ENCODE measurements at regions not wholly inside any gene's neighbourhood (a gene's known extent, or its start where the extent isn't known, plus 50 kb on each side); places are given as distances from the start of the nearest gene placed in this dataset.

DNA sequence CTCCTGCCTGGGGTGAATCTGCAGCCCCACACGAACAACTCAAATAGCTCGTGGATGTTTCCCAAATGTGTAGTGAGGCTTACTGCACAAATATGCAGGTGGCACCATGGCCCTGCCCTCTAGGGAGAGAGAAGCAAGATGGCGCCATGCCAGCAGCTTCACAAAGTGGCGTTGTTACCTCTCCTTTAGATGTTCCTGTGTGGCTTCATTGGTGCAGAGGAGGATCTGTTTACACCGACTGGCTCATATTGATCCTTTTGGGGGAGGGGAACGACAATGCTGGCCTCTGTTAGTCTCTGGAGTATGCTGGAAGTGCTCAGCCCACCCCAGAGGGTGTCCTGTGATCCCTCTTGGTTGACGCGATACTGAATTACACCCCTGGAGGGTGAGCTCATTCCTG lies 99.5 kb upstream of the GATA6 start (continued):
- TF ChIP-seq FOXJ3 (CRISPR knock-in tag; IDR thresholded peaks at IDR 0.05; ENCODE audit: borderline replicate concordance) = 0 out of 2 replicates have a peak, but pooled peaks have one; percentile 25
- TF ChIP-seq ZNF34 (CRISPR knock-in tag; IDR thresholded peaks at IDR 0.05; ENCODE audit: borderline replicate concordance) = no peak
- TF ChIP-seq TARDBP (CRISPR knock-in tag; IDR thresholded peaks at IDR 0.05) = peak; percentile 64; the same call in 1 of the 2 replicates
- TF ChIP-seq MATR3 (CRISPR knock-in tag; IDR thresholded peaks at IDR 0.05) = no peak
- TF ChIP-seq, protein P1, sequence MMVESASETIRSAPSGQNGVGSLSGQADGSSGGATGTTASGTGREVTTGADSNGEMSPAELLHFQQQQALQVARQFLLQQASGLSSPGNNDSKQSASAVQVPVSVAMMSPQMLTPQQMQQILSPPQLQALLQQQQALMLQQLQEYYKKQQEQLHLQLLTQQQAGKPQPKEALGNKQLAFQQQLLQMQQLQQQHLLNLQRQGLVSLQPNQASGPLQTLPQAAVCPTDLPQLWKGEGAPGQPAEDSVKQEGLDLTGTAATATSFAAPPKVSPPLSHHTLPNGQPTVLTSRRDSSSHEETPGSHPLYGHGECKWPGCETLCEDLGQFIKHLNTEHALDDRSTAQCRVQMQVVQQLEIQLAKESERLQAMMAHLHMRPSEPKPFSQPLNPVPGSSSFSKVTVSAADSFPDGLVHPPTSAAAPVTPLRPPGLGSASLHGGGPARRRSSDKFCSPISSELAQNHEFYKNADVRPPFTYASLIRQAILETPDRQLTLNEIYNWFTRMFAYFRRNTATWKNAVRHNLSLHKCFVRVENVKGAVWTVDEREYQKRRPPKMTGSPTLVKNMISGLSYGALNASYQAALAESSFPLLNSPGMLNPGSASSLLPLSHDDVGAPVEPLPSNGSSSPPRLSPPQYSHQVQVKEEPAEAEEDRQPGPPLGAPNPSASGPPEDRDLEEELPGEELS (CRISPR knock-in tag; IDR thresholded peaks at IDR 0.05) = peak; percentile 72
- TF ChIP-seq ZNF343 (CRISPR knock-in tag; IDR thresholded peaks at IDR 0.05) = 0 out of 2 replicates have a peak, but pooled peaks have one; percentile 29
- no peak for TF ChIP-seq CENPT (CRISPR knock-in tag; IDR thresholded peaks at IDR 0.05; ENCODE audit: low read depth)
- TF ChIP-seq SPEN (CRISPR knock-in tag; IDR thresholded peaks at IDR 0.05; ENCODE audit: low read depth) = no peak
- no peak for TF ChIP-seq ZZZ3 (CRISPR knock-in tag; IDR thresholded peaks at IDR 0.05; ENCODE audit: borderline replicate concordance)
- no peak for TF ChIP-seq ZNF749 (CRISPR knock-in tag; IDR thresholded peaks at IDR 0.05; ENCODE audit: borderline replicate concordance)
- no peak for TF ChIP-seq POLR2G (IDR thresholded peaks at IDR 0.05; ENCODE audit: low read depth, low read length)
- TF ChIP-seq, protein P2, sequence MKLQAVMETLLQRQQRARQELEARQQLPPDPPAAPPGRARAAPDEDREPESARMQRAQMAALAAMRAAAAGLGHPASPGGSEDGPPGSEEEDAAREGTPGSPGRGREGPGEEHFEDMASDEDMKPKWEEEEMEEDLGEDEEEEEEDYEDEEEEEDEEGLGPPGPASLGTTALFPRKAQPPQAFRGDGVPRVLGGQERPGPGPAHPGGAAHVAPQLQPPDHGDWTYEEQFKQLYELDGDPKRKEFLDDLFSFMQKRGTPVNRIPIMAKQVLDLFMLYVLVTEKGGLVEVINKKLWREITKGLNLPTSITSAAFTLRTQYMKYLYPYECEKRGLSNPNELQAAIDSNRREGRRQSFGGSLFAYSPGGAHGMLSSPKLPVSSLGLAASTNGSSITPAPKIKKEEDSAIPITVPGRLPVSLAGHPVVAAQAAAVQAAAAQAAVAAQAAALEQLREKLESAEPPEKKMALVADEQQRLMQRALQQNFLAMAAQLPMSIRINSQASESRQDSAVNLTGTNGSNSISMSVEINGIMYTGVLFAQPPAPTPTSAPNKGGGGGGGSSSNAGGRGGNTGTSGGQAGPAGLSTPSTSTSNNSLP (IDR thresholded peaks at IDR 0.05; ENCODE audit: low read depth, low read length) = no peak
- TF ChIP-seq, protein P3, sequence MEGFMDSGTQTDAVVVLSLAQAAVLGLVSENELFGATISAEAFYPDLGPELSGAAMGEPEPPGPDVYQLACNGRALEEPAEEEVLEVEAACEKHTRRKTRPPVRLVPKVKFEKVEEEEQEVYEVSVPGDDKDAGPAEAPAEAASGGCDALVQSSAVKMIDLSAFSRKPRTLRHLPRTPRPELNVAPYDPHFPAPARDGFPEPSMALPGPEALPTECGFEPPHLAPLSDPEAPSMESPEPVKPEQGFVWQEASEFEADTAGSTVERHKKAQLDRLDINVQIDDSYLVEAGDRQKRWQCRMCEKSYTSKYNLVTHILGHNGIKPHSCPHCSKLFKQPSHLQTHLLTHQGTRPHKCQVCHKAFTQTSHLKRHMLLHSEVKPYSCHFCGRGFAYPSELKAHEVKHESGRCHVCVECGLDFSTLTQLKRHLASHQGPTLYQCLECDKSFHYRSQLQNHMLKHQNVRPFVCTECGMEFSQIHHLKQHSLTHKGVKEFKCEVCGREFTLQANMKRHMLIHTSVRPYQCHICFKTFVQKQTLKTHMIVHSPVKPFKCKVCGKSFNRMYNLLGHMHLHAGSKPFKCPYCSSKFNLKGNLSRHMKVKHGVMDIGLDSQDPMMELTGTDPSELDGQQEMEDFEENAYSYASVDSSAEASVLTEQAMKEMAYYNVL (CRISPR knock-in tag; IDR thresholded peaks at IDR 0.05; ENCODE audit: borderline replicate concordance) = peak; percentile 51; the same call in 1 of the 2 replicates
- TF ChIP-seq, protein P4, sequence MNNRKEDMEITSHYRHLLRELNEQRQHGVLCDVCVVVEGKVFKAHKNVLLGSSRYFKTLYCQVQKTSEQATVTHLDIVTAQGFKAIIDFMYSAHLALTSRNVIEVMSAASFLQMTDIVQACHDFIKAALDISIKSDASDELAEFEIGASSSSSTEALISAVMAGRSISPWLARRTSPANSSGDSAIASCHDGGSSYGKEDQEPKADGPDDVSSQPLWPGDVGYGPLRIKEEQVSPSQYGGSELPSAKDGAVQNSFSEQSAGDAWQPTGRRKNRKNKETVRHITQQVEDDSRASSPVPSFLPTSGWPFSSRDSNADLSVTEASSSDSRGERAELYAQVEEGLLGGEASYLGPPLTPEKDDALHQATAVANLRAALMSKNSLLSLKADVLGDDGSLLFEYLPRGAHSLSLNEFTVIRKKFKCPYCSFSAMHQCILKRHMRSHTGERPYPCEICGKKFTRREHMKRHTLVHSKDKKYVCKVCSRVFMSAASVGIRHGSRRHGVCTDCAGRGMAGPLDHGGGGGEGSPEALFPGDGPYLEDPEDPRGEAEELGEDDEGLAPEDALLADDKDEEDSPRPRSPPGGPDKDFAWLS (CRISPR knock-in tag; IDR thresholded peaks at IDR 0.05; ENCODE audit: borderline replicate concordance) = no peak
- TF ChIP-seq, protein P5, sequence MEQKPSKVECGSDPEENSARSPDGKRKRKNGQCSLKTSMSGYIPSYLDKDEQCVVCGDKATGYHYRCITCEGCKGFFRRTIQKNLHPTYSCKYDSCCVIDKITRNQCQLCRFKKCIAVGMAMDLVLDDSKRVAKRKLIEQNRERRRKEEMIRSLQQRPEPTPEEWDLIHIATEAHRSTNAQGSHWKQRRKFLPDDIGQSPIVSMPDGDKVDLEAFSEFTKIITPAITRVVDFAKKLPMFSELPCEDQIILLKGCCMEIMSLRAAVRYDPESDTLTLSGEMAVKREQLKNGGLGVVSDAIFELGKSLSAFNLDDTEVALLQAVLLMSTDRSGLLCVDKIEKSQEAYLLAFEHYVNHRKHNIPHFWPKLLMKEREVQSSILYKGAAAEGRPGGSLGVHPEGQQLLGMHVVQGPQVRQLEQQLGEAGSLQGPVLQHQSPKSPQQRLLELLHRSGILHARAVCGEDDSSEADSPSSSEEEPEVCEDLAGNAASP (CRISPR knock-in tag; IDR thresholded peaks at IDR 0.05; ENCODE audit: borderline replicate concordance) = peak; percentile 22; the same call in 1 of the 2 replicates
- TF ChIP-seq GTF3A (CRISPR knock-in tag; conservative IDR thresholded peaks at IDR 0.05) = no peak
- peak; percentile 73 for TF ChIP-seq NCOA2 (CRISPR knock-in tag; IDR thresholded peaks at IDR 0.05)
- TF ChIP-seq, protein P6, sequence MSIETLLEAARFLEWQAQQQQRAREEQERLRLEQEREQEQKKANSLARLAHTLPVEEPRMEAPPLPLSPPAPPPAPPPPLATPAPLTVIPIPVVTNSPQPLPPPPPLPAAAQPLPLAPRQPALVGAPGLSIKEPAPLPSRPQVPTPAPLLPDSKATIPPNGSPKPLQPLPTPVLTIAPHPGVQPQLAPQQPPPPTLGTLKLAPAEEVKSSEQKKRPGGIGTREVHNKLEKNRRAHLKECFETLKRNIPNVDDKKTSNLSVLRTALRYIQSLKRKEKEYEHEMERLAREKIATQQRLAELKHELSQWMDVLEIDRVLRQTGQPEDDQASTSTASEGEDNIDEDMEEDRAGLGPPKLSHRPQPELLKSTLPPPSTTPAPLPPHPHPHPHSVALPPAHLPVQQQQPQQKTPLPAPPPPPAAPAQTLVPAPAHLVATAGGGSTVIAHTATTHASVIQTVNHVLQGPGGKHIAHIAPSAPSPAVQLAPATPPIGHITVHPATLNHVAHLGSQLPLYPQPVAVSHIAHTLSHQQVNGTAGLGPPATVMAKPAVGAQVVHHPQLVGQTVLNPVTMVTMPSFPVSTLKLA (IDR thresholded peaks at IDR 0.05) = no peak
